NCI-H1436 (cell line): ENCODE measurements at regions not wholly inside any gene's neighbourhood (a gene's known extent, or its start where the extent isn't known, plus 50 kb on each side); places are given as distances from the start of the nearest gene placed in this dataset.

Source experiments
- DNase-seq: peaks from one replicate; lab custom pipeline; 2025; lab: John Stamatoyannopoulos, UW

GRCh38 chr2:220279840-220280239, 652.4 kb downstream of the SLC4A3 start:
- no peak for DNase-seq

- DNase-seq, result no peak
Measured at GRCh38 chr2:220280736-220281135, 653.3 kb downstream of the SLC4A3 start.

GRCh38 chr2:220281771-220282170, 654.3 kb downstream of the SLC4A3 start:
- no peak for DNase-seq

- no peak for DNase-seq
Measured at GRCh38 chr2:220282236-220282635, 654.8 kb downstream of the SLC4A3 start.

GRCh38 chr2:220293966-220294365, 666.5 kb downstream of the SLC4A3 start:
- no peak for DNase-seq

- DNase-seq, result peak; percentile 2
Measured at GRCh38 chr2:220296174-220296573, 668.7 kb downstream of the SLC4A3 start.

- no peak for DNase-seq
Measured at GRCh38 chr2:220297093-220297492, 669.7 kb downstream of the SLC4A3 start.

- DNase-seq, result no peak
Measured at GRCh38 chr2:220300806-220301205, 673.4 kb downstream of the SLC4A3 start.

GRCh38 chr2:220302756-220303155, 675.3 kb downstream of the SLC4A3 start:
- no peak for DNase-seq

GRCh38 chr2:220309215-220309614, 681.8 kb downstream of the SLC4A3 start:
- no peak for DNase-seq

- peak; percentile 35 for DNase-seq
Measured at GRCh38 chr2:220310451-220310861, 683.0 kb downstream of the SLC4A3 start.

- DNase-seq, result no peak
Measured at GRCh38 chr2:220315098-220315823, 687.8 kb downstream of the SLC4A3 start.

- no peak for DNase-seq
Measured at GRCh38 chr2:220318037-220318436, 690.6 kb downstream of the SLC4A3 start.

GRCh38 chr2:220318508-220318907, 691.1 kb downstream of the SLC4A3 start:
- no peak for DNase-seq

GRCh38 chr2:220320326-220320725, 692.9 kb downstream of the SLC4A3 start:
- no peak for DNase-seq

GRCh38 chr2:220332886-220333285, 705.5 kb downstream of the SLC4A3 start:
- no peak for DNase-seq

- DNase-seq, result no peak
Measured at GRCh38 chr2:220334210-220334609, 706.8 kb downstream of the SLC4A3 start.

- DNase-seq, result no peak
Measured at GRCh38 chr2:220334871-220335590, 707.6 kb downstream of the SLC4A3 start.

GRCh38 chr2:220335591-220335915, 708.1 kb downstream of the SLC4A3 start:
- DNase-seq, result no peak

GRCh38 chr2:220336771-220337170, 709.3 kb downstream of the SLC4A3 start:
- DNase-seq, result no peak

- DNase-seq, result no peak
Measured at GRCh38 chr2:220337611-220338440, 710.4 kb downstream of the SLC4A3 start.

GRCh38 chr2:220341014-220341413, 713.6 kb downstream of the SLC4A3 start:
- no peak for DNase-seq

- DNase-seq, result no peak
Measured at GRCh38 chr2:220346919-220347318, 719.5 kb downstream of the SLC4A3 start.
